SK-N-SH (cell line): ENCODE measurements at regions not wholly inside any gene's neighbourhood (a gene's known extent, or its start where the extent isn't known, plus 50 kb on each side); places are given as distances from the start of the nearest gene placed in this dataset.

Experiments used
- CTCF ChIA-PET: fragments of 300-600, 350-600 bp; formaldehyde crosslinking; extraction: SDS; loops from one replicate; lab custom pipeline; 2021; lab: Yijun Ruan, JAX
- POLR2A ChIA-PET: fragments of 350-600 bp; sonication (Branson Sonifier 250); formaldehyde crosslinking; extraction: SDS; loops from one replicate; lab custom pipeline; 2020; ENCODE audit warnings: antibody characterized with exemption, inconsistent platforms; lab: Yijun Ruan, JAX
- DNase-seq: peaks from one replicate; pipeline ENCODE4 v3.0.0; 2012
- H2AFZ ChIP-seq: fragments of 200-600 bp; sonication (generic); 2 replicates; pipeline ENCODE4 v1.8.1; 2016; ENCODE audit warnings: antibody characterized with exemption, mild to moderate bottlenecking, low read depth
- H3F3A ChIP-seq: fragments of 200-600 bp; sonication (generic); replicated peaks from 2 replicates; pipeline ENCODE3; 2016; ENCODE audit warnings: antibody characterized with exemption, mild to moderate bottlenecking; ENCODE audit not compliant: insufficient read depth
- H3K27ac ChIP-seq, 2 experiments: fragments of 200-500 bp in 1 of 2; fragments of 200-600 bp in 1 of 2; sonication (Bioruptor generic) in 1 of 2; sonication (generic), shearing (Covaris generic) in 1 of 2; 2 replicates each; pipeline versions ENCODE4 v1.5.1 to v1.6.1; 2014 to 2016; ENCODE audit warnings: low read depth in 2 of 2, inconsistent platforms in 1 of 2, low read length in 1 of 2, mild to moderate bottlenecking in 1 of 2, mixed read lengths in 1 of 2
- H3K27me3 ChIP-seq: fragments of 200-600 bp; sonication (generic), shearing (Covaris generic); 2 replicates; pipeline ENCODE4 v1.6.1; 2016; ENCODE audit warnings: mixed run types; ENCODE audit not compliant: insufficient read depth
- H3K36me3 ChIP-seq, 2 experiments: fragments of 200-500 bp in 1 of 2; fragments of 200-600 bp in 1 of 2; sonication (Bioruptor generic) in 1 of 2; sonication (generic) in 1 of 2; replicated peaks in 1 of 2; 2 replicates each; pipeline versions ENCODE3 to v1.5.1; 2014 to 2016; ENCODE audit warnings: low read length in 1 of 2, mild to moderate bottlenecking in 1 of 2; ENCODE audit not compliant: insufficient read depth in 2 of 2, control insufficient read depth in 1 of 2
- H3K4me1 ChIP-seq, 2 experiments: fragments of 200-500 bp in 1 of 2; fragments of 200-600 bp in 1 of 2; sonication (Bioruptor generic) in 1 of 2; sonication (generic), shearing (Covaris generic) in 1 of 2; 2 replicates each; pipeline versions ENCODE4 v1.5.1 to v1.6.1; 2014 to 2016; ENCODE audit warnings: low read depth in 1 of 2, low read length in 1 of 2, mixed run types in 1 of 2; ENCODE audit not compliant: insufficient read depth in 2 of 2, control insufficient read depth in 1 of 2
- H3K4me2 ChIP-seq: fragments of 200-600 bp; sonication (generic), shearing (Covaris generic); 2 replicates; pipeline ENCODE4 v1.6.1; 2017; ENCODE audit warnings: mixed run types
- H3K4me3 ChIP-seq, 2 experiments: fragments of 200-500 bp in 1 of 2; fragments of 200-600 bp in 1 of 2; sonication (Bioruptor generic) in 1 of 2; sonication (generic), shearing (Covaris generic) in 1 of 2; 2 replicates each; pipeline versions ENCODE4 v1.5.1 to v1.8.1; 2014 to 2016; ENCODE audit warnings: low read depth in 2 of 2, inconsistent platforms in 1 of 2, low read length in 1 of 2, mild to moderate bottlenecking in 1 of 2, mixed read lengths in 1 of 2, moderate library complexity in 1 of 2
- H3K79me2 ChIP-seq: fragments of 200-600 bp; sonication (generic); 2 replicates; pipeline ENCODE4 v1.8.1; 2017; ENCODE audit warnings: mild to moderate bottlenecking; ENCODE audit not compliant: insufficient read depth
- H3K9ac ChIP-seq: fragments of 200-600 bp; sonication (generic); 2 replicates; pipeline ENCODE4 v1.6.1; 2017; ENCODE audit warnings: mixed run types
- H3K9me2 ChIP-seq: fragments of 200-600 bp; sonication (generic); 2 replicates; pipeline ENCODE4 v1.6.1; 2017; ENCODE audit warnings: mixed run types
- H3K9me3 ChIP-seq: fragments of 200-600 bp; sonication (generic); 2 replicates; pipeline ENCODE4 v1.6.1; 2017; ENCODE audit warnings: mixed run types, mild to moderate bottlenecking, moderate library complexity
- H4K20me1 ChIP-seq: fragments of 200-600 bp; sonication (generic); 2 replicates; pipeline ENCODE4 v1.6.1; 2017; ENCODE audit warnings: mild to moderate bottlenecking, mixed run types; ENCODE audit not compliant: insufficient read depth
- CTCF ChIP-seq: fragments of 200-600 bp; sonication (generic); IDR thresholded peaks from 2 replicates; pipeline ENCODE4 v1.6.1; 2017; ENCODE audit warnings: antibody characterized with exemption, mild to moderate bottlenecking, moderate library complexity
- ELF1 ChIP-seq: IDR thresholded peaks from 2 replicates; pipeline ENCODE4 v1.4.0; 2012
- EP300 ChIP-seq, 2 experiments: IDR thresholded peaks; 2 replicates each; pipeline versions ENCODE4 v1.4.0 to v1.6.1; 2012; ENCODE audit warnings: borderline replicate concordance in 1 of 2, low read depth in 1 of 2, low read length in 1 of 2
- EZH2phosphoT487 ChIP-seq: fragments of 200-600 bp; sonication (generic); IDR thresholded peaks from 2 replicates; pipeline ENCODE4 v1.6.1; 2017; ENCODE audit warnings: low read depth, mixed run types, mild to moderate bottlenecking, antibody characterized with exemption, moderate library complexity, borderline replicate concordance
- FOXJ3 ChIP-seq: sonication (generic); formaldehyde crosslinking; IDR thresholded peaks from 2 replicates; pipeline ENCODE4 v1.5.1; 2020; ENCODE audit warnings: mild to moderate bottlenecking, missing genetic modification reagents
- GABPA ChIP-seq: IDR thresholded peaks from 2 replicates; pipeline ENCODE4 v1.4.0; 2012; ENCODE audit warnings: low read depth, mild to moderate bottlenecking
- JUND ChIP-seq: IDR thresholded peaks from 2 replicates; pipeline ENCODE4 v1.4.0; 2012
- NRF1 ChIP-seq: IDR thresholded peaks from 2 replicates; pipeline ENCODE4 v1.6.1; 2012; ENCODE audit warnings: low read depth, mild to moderate bottlenecking, low read length
- RCOR1 ChIP-seq: fragments of 150-350 bp; IDR thresholded peaks from 2 replicates; pipeline ENCODE4 v1.6.1; 2017; ENCODE audit warnings: antibody characterized with exemption, low read length
- RXRA ChIP-seq: IDR thresholded peaks from 2 replicates; pipeline ENCODE4 v1.4.0; 2012; ENCODE audit warnings: low read depth, mild to moderate bottlenecking, borderline replicate concordance
- SMC3 ChIP-seq: IDR thresholded peaks from 2 replicates; pipeline ENCODE4 v1.6.1; 2012; ENCODE audit warnings: low read depth, low read length, improper control_type of control experiment
- TAF1 ChIP-seq: IDR thresholded peaks from 2 replicates; pipeline ENCODE4 v1.6.1; 2012; ENCODE audit warnings: low read depth, mild to moderate bottlenecking, low read length, moderate library complexity, borderline replicate concordance
- TCF12 ChIP-seq: IDR thresholded peaks from 2 replicates; pipeline ENCODE4 v1.4.0; 2012
- YY1 ChIP-seq: IDR thresholded peaks from 2 replicates; pipeline ENCODE4 v1.4.0; 2012; ENCODE audit warnings: low read depth, mild to moderate bottlenecking
- ZBTB33 ChIP-seq: IDR thresholded peaks from 2 replicates; pipeline ENCODE4 v1.4.0; 2012; ENCODE audit warnings: low read depth, borderline replicate concordance
- WGBS: methylation state at CpG from one replicate; pipeline ENCODE4 v1.1.6; 2017; ENCODE audit warnings: low lambda C conversion rate; 5-methylcytosine and 5-hydroxymethylcytosine counted together
- TF ChIP-seq, protein P1 (sequence below): IDR thresholded peaks from 2 replicates; pipeline ENCODE4 v1.4.0; 2012; ENCODE audit warnings: low read depth, borderline replicate concordance
- TF ChIP-seq, protein P2 (sequence below): IDR thresholded peaks from 2 replicates; pipeline ENCODE4 v1.4.0; 2012; ENCODE audit warnings: low read depth
- TF ChIP-seq, protein P3 (sequence below): fragments of 150-350 bp; IDR thresholded peaks from 2 replicates; pipeline ENCODE4 v1.6.1; 2016; ENCODE audit warnings: mild to moderate bottlenecking, low read depth, low read length

GRCh38 chr6:71510856-71511255, 222.2 kb downstream of the OGFRL1 start (continued):
- TF ChIP-seq, protein P1, sequence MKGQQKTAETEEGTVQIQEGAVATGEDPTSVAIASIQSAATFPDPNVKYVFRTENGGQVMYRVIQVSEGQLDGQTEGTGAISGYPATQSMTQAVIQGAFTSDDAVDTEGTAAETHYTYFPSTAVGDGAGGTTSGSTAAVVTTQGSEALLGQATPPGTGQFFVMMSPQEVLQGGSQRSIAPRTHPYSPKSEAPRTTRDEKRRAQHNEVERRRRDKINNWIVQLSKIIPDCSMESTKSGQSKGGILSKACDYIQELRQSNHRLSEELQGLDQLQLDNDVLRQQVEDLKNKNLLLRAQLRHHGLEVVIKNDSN: no peak

GRCh38 chr6:71512256-71512655, 223.6 kb downstream of the OGFRL1 start:
- H2AFZ ChIP-seq: no peak overlapping the region; the same call in 1 of the 2 replicates
- H3F3A ChIP-seq: peaks cover 3% of the 10 kb centered on the region
- H3K36me3 ChIP-seq: no peaks in the 10 kb centered on the region
- H3K4me3 ChIP-seq: no peak overlapping the region
- no peaks in the 10 kb centered on the region for H3K9me2 ChIP-seq
- H3K9me3 ChIP-seq: no peaks in the 10 kb centered on the region
- CTCF ChIA-PET: interaction anchor here (0.6 to 1.6 kb wide), 2 partner anchors 22 to 190 kb away, joined by 3 to 4 read pairs; no protein-coding TSS in a partner anchor
- POLR2A ChIA-PET: no interaction called here
- H3K27me3 ChIP-seq: no peaks in the 10 kb centered on the region
- H4K20me1 ChIP-seq: no peaks in the 10 kb centered on the region
- no peaks in the 10 kb centered on the region for H3K79me2 ChIP-seq
- 37% methylated on average over 3 of the region's 3 CpGs for WGBS
- DNase-seq: no peak
- no peaks in the 10 kb centered on the region for H3K4me1 ChIP-seq
- H3K27ac ChIP-seq: no peak overlapping the region
- no peak overlapping the region for H3K4me2 ChIP-seq
- TF ChIP-seq NRF1 (no peak), ELF1 (no peak), JUND (no peak), GABPA (no peak), FOXJ3 (CRISPR knock-in tag) (no peak), ZBTB33 (no peak), SMC3 (no peak), RXRA (no peak), EZH2phosphoT487 (no peak), EP300 (IDR thresholded peaks at IDR 0.05; ENCODE audit: borderline replicate concordance in 1 of 2, low read depth in 1 of 2, low read length in 1 of 2) (no peak), YY1 (no peak), RCOR1 (no peak), TCF12 (no peak), TAF1 (no peak), CTCF (no peak)
- TF ChIP-seq, protein P1: no peak
- TF ChIP-seq, protein P2, sequence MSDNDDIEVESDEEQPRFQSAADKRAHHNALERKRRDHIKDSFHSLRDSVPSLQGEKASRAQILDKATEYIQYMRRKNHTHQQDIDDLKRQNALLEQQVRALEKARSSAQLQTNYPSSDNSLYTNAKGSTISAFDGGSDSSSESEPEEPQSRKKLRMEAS: no peak
- TF ChIP-seq, protein P3, sequence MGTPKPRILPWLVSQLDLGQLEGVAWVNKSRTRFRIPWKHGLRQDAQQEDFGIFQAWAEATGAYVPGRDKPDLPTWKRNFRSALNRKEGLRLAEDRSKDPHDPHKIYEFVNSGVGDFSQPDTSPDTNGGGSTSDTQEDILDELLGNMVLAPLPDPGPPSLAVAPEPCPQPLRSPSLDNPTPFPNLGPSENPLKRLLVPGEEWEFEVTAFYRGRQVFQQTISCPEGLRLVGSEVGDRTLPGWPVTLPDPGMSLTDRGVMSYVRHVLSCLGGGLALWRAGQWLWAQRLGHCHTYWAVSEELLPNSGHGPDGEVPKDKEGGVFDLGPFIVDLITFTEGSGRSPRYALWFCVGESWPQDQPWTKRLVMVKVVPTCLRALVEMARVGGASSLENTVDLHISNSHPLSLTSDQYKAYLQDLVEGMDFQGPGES: no peak
- H3K9ac ChIP-seq: no peak overlapping the region
